Activated naive CD4-positive, alpha-beta T cell treated with anti-CD3 and anti-CD28 coated beads, Interleukin-2, amount 50 U/mL, for 72 hours (primary cell): ENCODE measurements at regions not wholly inside any gene's neighbourhood (a gene's known extent, or its start where the extent isn't known, plus 50 kb on each side); places are given as distances from the start of the nearest gene placed in this dataset.

ENCODE experiments used
- ATAC-seq, 2 donors: fragments of 150-1000 bp; cut with Tn5 transposase; 2 replicates each; pipeline ENCODE4 v1.10.0; 2021; ENCODE audit warnings: mild to moderate bottlenecking in 2 of 2, moderate library complexity in 2 of 2
- DNase-seq, 2 donors: peaks; one replicate each; pipeline ENCODE4 v3.0.0; 2021 to 2022; ENCODE audit warnings: low spot score in 2 of 2
- H3K27ac Mint-ChIP-seq, 2 donors: one replicate each; pipeline ENCODE4 v1.8.0; 2022; ENCODE audit warnings: mild to moderate bottlenecking in 2 of 2, mixed read lengths in 2 of 2
- H3K36me3 Mint-ChIP-seq, 2 donors: one replicate each; pipeline ENCODE4 v1.8.0; 2022; ENCODE audit warnings: mixed read lengths in 2 of 2
- H3K9me3 Mint-ChIP-seq, 2 donors: one replicate each; pipeline ENCODE4 v1.8.0; 2022; ENCODE audit warnings: mixed read lengths in 2 of 2

DNA sequence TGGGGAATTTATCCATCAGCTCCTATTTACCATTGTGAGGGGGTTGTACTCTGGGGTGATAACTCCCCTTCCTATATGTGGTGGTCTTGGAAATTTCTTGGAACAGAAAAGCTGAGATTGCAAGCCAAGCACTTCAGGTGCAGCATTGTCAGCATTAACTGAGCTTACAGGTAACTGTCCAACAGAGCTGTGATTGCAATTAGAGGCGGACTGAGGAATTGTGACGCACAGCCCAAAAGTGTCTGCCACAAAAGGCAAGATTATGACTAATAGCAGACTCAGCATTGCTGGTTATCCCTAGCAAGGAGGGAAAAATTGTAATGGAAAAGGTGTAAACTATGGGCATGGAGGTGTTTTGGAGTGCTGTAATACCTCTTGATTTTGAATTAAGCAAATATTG is 126.1 kb upstream of the AGR3 start:
- no peak for ATAC-seq
- no peaks in the 10 kb centered on the region for H3K9me3 Mint-ChIP-seq
- no peak for DNase-seq
- H3K27ac Mint-ChIP-seq, result no peak overlapping the region
- peaks cover 0 to 4% of the 10 kb centered on the region in 2 donors for H3K36me3 Mint-ChIP-seq

DNA sequence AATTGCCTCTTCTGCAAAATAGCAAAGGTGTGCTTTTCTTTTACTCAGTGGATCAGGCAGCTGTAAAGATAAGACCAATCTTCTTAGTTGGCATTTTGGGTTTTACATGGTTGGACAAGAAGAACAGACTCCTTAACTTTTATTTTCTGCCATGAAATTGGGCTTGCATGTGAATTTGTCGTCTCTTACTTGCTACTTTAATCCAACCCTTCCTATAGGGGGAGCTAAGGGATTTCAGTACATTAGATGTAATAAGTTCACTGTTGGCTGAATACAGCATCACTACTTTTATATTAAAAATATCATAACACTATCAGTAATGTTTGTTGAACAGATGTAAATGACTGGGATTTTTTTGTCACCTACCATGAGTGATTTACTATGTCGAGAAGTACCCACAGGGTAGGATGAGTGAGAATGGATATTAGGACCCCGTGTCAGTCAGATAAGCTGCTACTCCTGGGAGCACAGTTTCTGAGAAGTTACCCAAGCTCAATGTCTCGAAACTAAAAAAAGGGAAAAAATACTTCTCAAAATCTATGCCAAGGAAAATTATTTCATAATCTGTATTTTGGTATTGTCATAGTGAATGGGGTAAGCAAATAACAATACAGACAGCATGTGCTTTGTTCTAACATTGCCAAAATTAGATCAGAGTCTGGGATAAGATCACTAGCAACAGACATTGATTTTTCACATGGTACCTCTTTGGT is 127.4 kb upstream of the AGR3 start:
- no peaks in the 10 kb centered on the region for H3K9me3 Mint-ChIP-seq
- H3K36me3 Mint-ChIP-seq, result peaks cover 0 to 4% of the 10 kb centered on the region in 2 donors
- ATAC-seq (no peak), DNase-seq (no peak)
- H3K27ac Mint-ChIP-seq, result peak overlapping the region in 1 of 2 donors; percentile 8

DNA sequence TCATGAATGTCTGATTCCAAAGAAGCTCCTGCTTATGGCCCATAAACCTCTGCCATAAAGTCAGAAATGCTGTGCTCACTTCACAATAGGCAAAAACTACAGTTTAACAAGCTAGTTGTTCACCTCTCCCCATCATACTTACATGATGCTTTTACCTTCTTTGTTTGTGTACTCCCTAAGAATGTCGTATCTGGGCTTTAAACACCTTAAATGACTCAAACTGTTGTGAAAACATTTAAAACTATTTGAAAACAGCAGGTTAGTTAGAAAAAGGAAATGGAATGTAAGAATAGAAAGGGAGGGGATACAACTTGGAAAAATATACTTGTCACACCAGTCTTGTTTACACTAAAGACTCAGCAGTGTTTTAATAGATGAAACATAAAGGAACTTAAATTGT is 128.2 kb upstream of the AGR3 start:
- Mint-ChIP-seq H3K9me3 (no peaks in the 10 kb centered on the region), H3K36me3 (peaks cover 0 to 4% of the 10 kb centered on the region in 2 donors), H3K27ac (peak overlapping the region in 1 of 2 donors; percentile 8)
- no peak for ATAC-seq
- no peak for DNase-seq

DNA sequence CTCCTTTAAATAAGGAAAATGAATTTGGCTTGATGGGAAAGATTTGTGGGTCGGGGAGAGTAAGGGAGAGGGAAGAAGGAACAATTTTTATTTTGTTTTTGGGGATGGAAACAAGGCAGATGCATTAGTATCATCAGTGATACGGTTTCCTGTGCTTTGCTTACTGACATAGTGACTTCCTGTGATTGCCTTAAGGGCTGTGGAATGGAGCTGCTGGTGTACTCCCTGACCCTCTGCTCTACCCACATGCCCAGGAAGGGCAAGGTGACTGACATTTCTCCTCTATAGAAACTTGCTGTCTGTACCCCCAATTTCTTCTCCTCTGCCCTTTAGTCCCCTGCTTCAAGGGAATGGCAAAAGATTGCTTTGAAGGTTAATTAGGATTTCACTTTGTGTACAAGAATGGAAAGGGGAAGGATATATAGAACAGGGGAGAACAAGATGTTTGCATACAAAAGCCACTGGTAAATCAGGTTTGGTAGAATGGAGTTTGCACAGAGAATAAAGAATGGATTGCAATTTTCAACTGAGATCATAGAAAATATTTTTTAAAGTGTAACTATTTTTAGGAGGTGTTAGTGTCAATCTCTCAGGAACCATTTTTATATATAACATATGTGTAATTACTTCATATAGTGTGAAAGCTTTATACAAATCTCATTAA is 129.0 kb upstream of the AGR3 start:
- Mint-ChIP-seq H3K27ac (peak overlapping the region in 1 of 2 donors; percentile 8), H3K9me3 (no peaks in the 10 kb centered on the region), H3K36me3 (no peaks in the 10 kb centered on the region)
- ATAC-seq (no peak), DNase-seq (no peak)

DNA sequence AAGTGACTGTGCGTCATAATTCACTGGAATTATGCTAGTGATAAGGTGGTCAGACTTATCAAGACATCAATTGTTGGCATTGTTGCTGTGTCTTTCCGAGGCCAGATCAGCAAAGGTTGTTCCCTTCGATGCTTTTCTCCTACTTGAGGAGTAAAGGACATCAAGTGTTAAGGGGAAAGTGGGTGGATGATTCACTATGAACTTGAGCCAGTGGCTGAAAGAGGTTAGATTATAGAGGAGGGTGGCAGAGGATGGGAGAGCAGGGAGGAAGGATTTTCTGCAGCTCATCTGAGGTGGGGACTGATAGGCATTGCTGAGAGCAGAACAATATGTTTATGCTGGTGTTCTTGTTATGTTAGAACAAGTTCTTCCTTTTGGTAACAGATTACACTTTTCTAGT is 131.4 kb upstream of the AGR3 start:
- H3K36me3 Mint-ChIP-seq, result no peaks in the 10 kb centered on the region
- H3K27ac Mint-ChIP-seq, result no peak overlapping the region
- ATAC-seq (no peak), DNase-seq (no peak)
- no peaks in the 10 kb centered on the region for H3K9me3 Mint-ChIP-seq

DNA sequence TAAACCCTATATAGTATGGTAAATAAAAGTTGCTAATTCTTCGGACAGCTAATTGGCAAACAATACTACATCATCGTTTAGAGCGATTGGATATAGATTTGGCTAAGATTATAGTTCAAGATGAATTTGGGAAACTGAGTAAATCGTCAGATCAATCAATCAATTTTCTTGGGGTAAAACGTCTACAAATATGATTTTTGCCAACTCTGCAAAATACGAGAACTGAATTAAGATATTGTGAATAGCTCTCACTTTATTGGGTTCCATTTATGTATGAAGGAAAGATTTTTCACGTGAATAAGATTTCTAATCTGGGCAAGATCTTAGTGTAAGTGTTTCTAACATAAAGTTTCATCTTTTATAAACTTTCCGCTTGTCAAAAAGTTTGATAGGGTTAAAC is 132.9 kb upstream of the AGR3 start:
- DNase-seq (no peak), ATAC-seq (no peak)
- Mint-ChIP-seq H3K27ac (no peak overlapping the region), H3K9me3 (no peaks in the 10 kb centered on the region), H3K36me3 (no peaks in the 10 kb centered on the region)

DNA sequence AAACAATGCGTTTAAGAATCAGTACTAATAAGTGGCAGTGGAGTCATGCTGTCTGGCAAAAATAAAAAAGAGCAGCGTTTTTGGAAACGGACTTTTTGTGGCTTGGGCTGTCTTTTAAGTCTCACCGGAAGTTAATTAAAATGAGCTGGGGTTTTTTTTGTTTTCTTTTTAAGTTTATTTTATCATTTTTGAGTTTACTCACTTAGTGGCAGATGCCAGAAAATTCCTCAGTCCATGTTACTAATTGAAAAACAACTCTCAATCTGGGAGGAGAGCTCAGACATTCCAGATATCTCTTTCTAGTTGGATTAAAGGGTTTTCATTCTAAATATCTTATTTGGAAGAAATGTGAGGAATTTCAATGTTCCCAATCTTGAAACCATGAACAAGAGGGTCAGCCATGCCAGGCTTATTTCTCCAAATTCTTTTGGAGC is 133.8 kb upstream of the AGR3 start:
- H3K9me3 Mint-ChIP-seq, result no peaks in the 10 kb centered on the region

DNA sequence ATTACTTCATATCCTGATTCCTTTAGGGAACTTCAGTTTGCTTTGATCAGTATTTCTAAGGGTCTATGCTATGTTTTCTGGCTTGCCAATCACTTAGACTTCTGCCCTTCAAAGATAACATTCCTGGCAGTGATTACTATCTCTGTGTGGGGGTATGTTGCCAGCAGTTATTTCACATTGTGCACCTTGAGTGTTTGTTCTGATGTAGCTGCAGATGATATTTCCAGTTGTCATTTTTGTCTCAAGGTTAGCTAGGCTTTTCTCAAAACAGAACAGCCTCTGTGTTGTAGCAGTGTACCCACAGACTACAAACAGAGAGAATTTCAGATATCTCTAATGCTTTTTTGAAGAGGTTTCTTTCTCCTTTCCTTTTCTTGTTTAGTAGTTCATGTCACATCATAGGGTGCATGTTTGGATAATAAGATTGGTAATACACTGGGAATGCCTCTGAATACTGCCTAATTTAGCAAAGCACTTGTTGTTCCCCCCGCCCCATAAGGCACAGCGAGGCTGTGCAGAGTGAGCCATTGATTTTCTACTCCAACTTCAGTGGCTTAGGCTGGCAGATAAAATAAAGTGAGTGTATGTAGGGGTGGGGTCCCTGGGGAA is 134.7 kb upstream of the AGR3 start:
- Mint-ChIP-seq H3K27ac (peak overlapping the region in 1 of 2 donors; percentile 57), H3K9me3 (no peaks in the 10 kb centered on the region), H3K36me3 (no peaks in the 10 kb centered on the region)
- ATAC-seq (no peak), DNase-seq (no peak)

More for the DNA sequence above, 133.8 kb upstream of the AGR3 start:
- ATAC-seq (no peak), DNase-seq (no peak)
- H3K36me3 Mint-ChIP-seq, result no peaks in the 10 kb centered on the region
- no peak overlapping the region for H3K27ac Mint-ChIP-seq

DNA sequence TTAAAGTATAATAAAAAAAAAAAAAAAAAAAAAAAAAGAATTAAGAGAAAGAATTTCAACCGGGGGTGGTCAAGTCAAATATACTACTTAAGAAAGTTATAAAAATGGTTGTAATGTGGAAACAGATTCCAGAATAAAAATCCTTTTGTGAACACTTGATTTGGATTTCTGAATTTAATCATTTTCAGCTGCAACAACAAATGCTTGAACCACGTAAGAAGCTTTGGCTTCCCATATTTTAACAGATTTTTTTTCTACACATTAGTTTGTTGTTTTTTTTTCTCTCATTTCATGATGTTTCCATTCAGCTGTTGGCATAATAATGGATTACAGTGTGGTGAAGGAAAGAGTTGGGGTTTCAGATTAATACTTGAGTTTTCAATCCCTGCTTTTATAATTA is 137.3 kb upstream of the AGR3 start:
- no peak overlapping the region for H3K27ac Mint-ChIP-seq
- DNase-seq (no peak), ATAC-seq (no peak)
- H3K9me3 Mint-ChIP-seq, result peaks cover 0 to 4% of the 10 kb centered on the region in 2 donors
- no peaks in the 10 kb centered on the region for H3K36me3 Mint-ChIP-seq

DNA sequence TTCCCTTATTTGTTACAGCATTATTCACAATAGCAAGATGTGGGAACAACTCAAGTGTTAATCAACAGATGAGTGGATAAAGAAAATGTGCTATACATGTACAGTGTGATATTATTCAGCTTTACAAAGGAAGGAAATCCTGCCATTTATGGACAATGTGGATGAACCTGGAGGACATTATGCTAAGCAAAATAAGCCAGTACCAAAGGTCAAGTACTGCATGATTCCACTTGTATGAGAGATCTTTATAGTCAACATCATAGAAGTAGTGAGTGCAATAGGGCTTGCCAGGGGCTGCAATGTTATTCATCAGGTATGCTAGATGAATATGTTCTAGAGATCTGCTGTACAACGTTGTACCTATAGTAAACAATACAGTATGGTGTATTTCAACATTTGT is 138.5 kb upstream of the AGR3 start:
- H3K9me3 Mint-ChIP-seq, result peaks cover 0 to 4% of the 10 kb centered on the region in 2 donors
- no peak for DNase-seq

DNA sequence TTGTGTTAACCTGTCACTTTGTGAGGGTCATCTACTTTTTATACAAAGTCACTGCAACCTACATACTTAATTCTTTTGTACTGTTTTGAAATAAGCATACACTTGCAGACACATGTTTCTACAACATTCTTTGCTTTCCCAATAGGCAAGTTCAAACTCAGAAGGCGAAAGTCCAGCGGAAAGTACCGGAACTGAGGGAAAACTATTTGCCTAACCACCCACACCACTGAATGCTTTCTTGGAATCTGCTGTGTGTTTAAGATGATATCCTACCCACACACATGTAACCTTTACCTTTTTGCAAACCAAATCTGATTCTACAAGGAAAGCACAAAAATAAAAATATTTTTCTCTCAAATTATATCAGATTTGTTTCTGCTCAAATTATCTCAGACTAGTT is 139.4 kb upstream of the AGR3 start:
- no peak overlapping the region for H3K27ac Mint-ChIP-seq
- DNase-seq, result no peak
- peaks cover 0 to 4% of the 10 kb centered on the region in 2 donors for H3K9me3 Mint-ChIP-seq
- no peak for ATAC-seq
- H3K36me3 Mint-ChIP-seq, result no peaks in the 10 kb centered on the region

More for the DNA sequence above, 138.5 kb upstream of the AGR3 start:
- Mint-ChIP-seq H3K27ac (no peak overlapping the region), H3K36me3 (no peaks in the 10 kb centered on the region)
- ATAC-seq, result no peak

DNA sequence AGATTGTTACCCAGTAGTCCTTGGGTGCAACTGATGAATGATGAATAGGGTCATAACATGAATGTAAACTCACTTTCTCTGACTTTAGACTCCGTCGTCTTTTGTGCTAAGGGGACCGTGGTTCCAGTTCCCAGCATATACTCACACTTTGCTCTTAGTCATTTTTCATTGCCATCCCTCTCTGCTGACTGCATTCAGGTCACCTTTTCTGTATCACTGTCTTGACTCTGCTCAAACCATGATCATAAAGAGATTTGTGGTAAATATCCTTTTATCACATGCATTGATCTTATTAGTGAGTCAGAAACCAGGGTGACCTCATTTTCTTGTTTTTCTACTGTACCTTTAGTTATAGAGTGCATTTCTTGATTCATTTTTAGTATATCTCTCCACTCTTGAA is 141.1 kb upstream of the AGR3 start:
- H3K36me3 Mint-ChIP-seq, result no peaks in the 10 kb centered on the region
- ATAC-seq, result peak; percentile 96 to 99
- peak overlapping the region; percentile 46 to 50 for H3K27ac Mint-ChIP-seq
- peaks cover 0 to 4% of the 10 kb centered on the region in 2 donors for H3K9me3 Mint-ChIP-seq
- peak in 1 of 2 donors; percentile 26 for DNase-seq

DNA sequence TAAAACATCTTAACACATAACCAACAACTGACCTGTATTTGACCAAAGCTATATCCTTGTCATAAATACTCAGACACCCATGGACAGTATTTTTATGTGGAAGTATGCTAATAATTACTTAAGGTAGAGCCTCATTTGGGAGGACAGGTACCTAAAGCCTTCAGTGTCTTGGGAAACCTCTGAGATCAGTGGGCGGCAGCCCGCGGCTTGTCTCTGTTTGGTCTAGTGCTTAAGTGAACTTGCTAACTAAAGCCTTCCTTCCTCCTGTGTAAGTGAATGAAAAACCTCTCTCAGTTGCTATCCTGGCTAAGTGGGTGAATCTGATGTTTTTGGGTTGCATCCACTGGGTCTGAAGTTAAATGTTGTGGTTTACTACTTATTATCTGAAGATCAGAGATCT is 144.5 kb upstream of the AGR3 start:
- ATAC-seq (no peak), DNase-seq (no peak)
- Mint-ChIP-seq H3K27ac (no peak overlapping the region), H3K36me3 (no peaks in the 10 kb centered on the region), H3K9me3 (peaks cover 0 to 4% of the 10 kb centered on the region in 2 donors)

DNA sequence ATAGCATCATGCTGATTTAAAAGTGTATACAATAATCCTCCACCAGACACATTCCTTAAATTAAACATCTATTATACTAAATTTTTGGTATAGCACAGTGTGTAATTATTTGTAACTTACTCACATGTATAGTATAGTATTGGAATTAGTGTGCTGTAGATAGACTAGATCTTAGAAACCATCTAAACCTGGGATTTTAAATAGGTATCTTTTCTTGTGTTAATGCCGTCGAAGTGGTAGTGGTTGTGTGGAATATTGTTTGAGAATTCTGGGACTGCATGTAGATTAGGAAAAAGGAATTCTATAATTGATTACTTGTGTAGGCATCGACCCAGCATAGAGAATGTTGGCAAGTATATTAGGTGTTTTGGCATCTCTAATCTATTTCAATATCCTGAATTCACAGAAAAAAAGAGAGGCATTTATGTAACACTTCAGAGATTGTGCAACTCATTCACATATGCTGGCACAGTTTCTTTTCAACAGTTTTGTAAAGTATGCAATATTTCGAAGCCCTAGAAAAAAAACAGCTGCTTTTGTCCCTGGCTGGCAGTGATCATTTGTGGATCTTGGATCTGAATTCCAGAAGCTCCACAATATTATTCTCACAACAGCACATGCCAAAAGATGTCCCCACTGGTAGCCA is 145.5 kb upstream of the AGR3 start:
- peaks cover 0 to 4% of the 10 kb centered on the region in 2 donors for H3K9me3 Mint-ChIP-seq
- ATAC-seq (no peak), DNase-seq (no peak)

DNA sequence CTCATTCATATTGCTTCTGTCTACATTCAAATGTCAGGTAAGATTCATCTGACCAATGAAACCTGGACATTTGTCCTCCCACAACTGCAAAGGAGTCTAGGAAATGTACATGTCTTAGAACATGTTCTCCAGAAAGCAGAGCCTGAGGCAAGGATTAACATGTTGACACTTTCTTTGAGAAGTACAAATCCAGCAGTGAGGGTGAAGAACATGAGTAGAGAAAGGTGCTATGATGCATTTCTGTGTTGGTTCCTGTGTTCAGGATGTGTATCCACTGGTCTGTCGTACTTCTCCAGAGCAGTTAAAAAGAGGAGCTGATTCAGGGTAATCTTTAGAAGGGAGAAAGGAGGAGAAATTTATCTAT is 146.0 kb upstream of the AGR3 start:
- H3K27ac Mint-ChIP-seq, result no peak overlapping the region

More for the DNA sequence above, 145.5 kb upstream of the AGR3 start:
- Mint-ChIP-seq H3K27ac (no peak overlapping the region), H3K36me3 (no peaks in the 10 kb centered on the region)

DNA sequence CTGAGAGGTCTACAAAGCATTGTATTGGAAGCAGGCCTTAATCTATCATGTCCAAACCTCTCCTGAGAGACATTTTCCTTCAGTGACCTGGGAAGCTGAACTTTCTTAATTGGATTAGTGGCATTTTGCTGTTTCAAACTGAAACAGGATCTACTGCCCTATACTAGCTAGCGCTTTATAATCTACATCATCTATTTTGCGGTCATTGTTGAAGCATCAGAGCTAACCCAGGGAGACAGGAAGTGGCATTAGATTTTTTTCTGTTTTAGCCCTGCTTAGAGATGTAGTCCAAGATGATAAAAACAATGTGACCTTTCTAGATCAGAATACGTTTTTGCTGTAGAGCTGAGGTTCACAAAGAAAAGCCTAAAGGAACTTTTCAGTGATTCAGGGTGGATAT is 147.4 kb upstream of the AGR3 start:
- Mint-ChIP-seq H3K36me3 (no peaks in the 10 kb centered on the region), H3K27ac (no peak overlapping the region), H3K9me3 (no peaks in the 10 kb centered on the region)
- DNase-seq (no peak), ATAC-seq (peak in 1 of 2 donors; percentile 40)

More for the DNA sequence above, 146.0 kb upstream of the AGR3 start:
- Mint-ChIP-seq H3K9me3 (peaks cover 0 to under 1% of the 10 kb centered on the region in 2 donors), H3K36me3 (no peaks in the 10 kb centered on the region)
- ATAC-seq, result no peak
- DNase-seq, result no peak

DNA sequence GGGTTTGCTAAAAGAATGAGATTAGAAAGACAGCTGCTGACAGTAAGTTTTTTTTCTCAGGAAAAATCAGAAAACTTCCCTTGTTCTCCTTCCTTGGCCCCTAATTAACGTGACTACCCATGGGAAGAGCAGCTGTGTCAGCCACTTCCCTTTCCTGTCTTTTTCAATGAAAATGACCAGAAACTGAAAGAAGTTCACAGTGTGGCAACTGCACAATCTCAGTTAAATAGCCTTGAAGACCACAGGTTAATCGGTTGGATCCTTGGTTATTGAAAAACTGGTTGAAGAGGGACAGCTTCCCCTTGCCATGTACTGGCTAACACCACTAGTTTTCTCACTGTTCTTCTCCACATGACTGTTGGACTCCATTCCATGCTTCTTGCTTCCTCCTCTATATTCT is 148.8 kb upstream of the AGR3 start:
- DNase-seq, result no peak
- no peaks in the 10 kb centered on the region for H3K9me3 Mint-ChIP-seq
- no peak overlapping the region for H3K27ac Mint-ChIP-seq
- no peak for ATAC-seq
- no peaks in the 10 kb centered on the region for H3K36me3 Mint-ChIP-seq
